ENCODE measurements at regions not wholly inside any gene's neighbourhood (a gene's known extent, or its start where the extent isn't known, plus 50 kb on each side); places are given as distances from the start of the nearest gene placed in this dataset.

GRCh38 chr4:142927721-142928120 lies 81.6 kb upstream of the INPP4B start:
- TF ChIP-seq POLR2A (IDR thresholded peaks at IDR 0.05), result no peak
- TF ChIP-seq, protein P1, sequence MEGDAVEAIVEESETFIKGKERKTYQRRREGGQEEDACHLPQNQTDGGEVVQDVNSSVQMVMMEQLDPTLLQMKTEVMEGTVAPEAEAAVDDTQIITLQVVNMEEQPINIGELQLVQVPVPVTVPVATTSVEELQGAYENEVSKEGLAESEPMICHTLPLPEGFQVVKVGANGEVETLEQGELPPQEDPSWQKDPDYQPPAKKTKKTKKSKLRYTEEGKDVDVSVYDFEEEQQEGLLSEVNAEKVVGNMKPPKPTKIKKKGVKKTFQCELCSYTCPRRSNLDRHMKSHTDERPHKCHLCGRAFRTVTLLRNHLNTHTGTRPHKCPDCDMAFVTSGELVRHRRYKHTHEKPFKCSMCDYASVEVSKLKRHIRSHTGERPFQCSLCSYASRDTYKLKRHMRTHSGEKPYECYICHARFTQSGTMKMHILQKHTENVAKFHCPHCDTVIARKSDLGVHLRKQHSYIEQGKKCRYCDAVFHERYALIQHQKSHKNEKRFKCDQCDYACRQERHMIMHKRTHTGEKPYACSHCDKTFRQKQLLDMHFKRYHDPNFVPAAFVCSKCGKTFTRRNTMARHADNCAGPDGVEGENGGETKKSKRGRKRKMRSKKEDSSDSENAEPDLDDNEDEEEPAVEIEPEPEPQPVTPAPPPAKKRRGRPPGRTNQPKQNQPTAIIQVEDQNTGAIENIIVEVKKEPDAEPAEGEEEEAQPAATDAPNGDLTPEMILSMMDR (IDR thresholded peaks at IDR 0.05 in 4 of 5, conservative IDR thresholded peaks at IDR 0.05 in 1 of 5), result no peak

Measured in gastrocnemius medialis (tissue), 4 donors.